UCSD-AML1 (cell line): ENCODE measurements at regions not wholly inside any gene's neighbourhood (a gene's known extent, or its start where the extent isn't known, plus 50 kb on each side); places are given as distances from the start of the nearest gene placed in this dataset.
"Not testable (repeated sequence)": the region's sequence is repeated elsewhere in the genome, so short reads cannot be mapped to it uniquely, and the experiment has no call there.

Experiments used
- DNase-seq: peaks from one replicate; lab custom pipeline; 2025; ENCODE audit not compliant: unreplicated experiment; lab: John Stamatoyannopoulos, UW

GRCh38 chr12:107366322-107366721 lies 273.0 kb upstream of the CRY1 start:
- no peak for DNase-seq

GRCh38 chr12:107368586-107368985 lies 275.2 kb upstream of the CRY1 start:
- DNase-seq = no peak

- DNase-seq = no peak
Observed at GRCh38 chr12:107369006-107369405, 275.7 kb upstream of the CRY1 start.

- DNase-seq = no peak
Observed at GRCh38 chr12:107369679-107370078, 276.3 kb upstream of the CRY1 start.

GRCh38 chr12:107372229-107372658 lies 278.9 kb upstream of the CRY1 start:
- no peak for DNase-seq

- no peak for DNase-seq
Observed at GRCh38 chr12:107373238-107373809, 280.0 kb upstream of the CRY1 start.

GRCh38 chr12:107374161-107374840 lies 281.0 kb upstream of the CRY1 start:
- no peak for DNase-seq

- no peak for DNase-seq
Observed at GRCh38 chr12:107375231-107375630, 281.9 kb upstream of the CRY1 start.

GRCh38 chr12:107377596-107378385 lies 284.4 kb upstream of the CRY1 start:
- no peak for DNase-seq

GRCh38 chr12:107378609-107379008 lies 285.3 kb upstream of the CRY1 start:
- DNase-seq = no peak

GRCh38 chr12:107379142-107379851 lies 285.9 kb upstream of the CRY1 start:
- not testable (repeated sequence) for DNase-seq

- DNase-seq = no peak
Observed at GRCh38 chr12:107379852-107380567, 286.7 kb upstream of the CRY1 start.

- no peak for DNase-seq
Observed at GRCh38 chr12:107384645-107385044, 291.3 kb upstream of the CRY1 start.

- DNase-seq = no peak
Observed at GRCh38 chr12:107385509-107385908, 292.2 kb upstream of the CRY1 start.

GRCh38 chr12:107386569-107386968 lies 293.2 kb upstream of the CRY1 start:
- DNase-seq = no peak

GRCh38 chr12:107388263-107388662 lies 294.9 kb upstream of the CRY1 start:
- no peak for DNase-seq

- DNase-seq = no peak
Observed at GRCh38 chr12:107390414-107390813, 295.2 kb upstream of the PWP1 start.

GRCh38 chr12:107393043-107393717 lies 292.4 kb upstream of the PWP1 start:
- no peak for DNase-seq

GRCh38 chr12:107394693-107395092 lies 290.9 kb upstream of the PWP1 start:
- no peak for DNase-seq

GRCh38 chr12:107395817-107396216 lies 289.8 kb upstream of the PWP1 start:
- no peak for DNase-seq
